Keratinocyte (primary cell): ENCODE measurements at regions not wholly inside any gene's neighbourhood (a gene's known extent, or its start where the extent isn't known, plus 50 kb on each side); places are given as distances from the start of the nearest gene placed in this dataset.

ENCODE experiments used
- DNase-seq: peaks from one replicate; pipeline ENCODE4 v3.0.0-alpha.2; 2011; ENCODE audit warnings: low read depth, missing footprints, low spot score
- FAIRE-seq: peaks from 2 replicates; lab custom pipeline; 2011; peaks lifted over from hg19 to GRCh38; lab: Jason Lieb, UNC
- H2AFZ ChIP-seq: 2 replicates; pipeline ENCODE4 v1.6.0; 2012; ENCODE audit warnings: low read length, control low read depth, inconsistent platforms; ENCODE audit not compliant: control insufficient read depth
- H3K27ac ChIP-seq: 2 replicates; pipeline ENCODE4 v1.5.1; 2011; ENCODE audit warnings: low read length; ENCODE audit not compliant: control insufficient read depth, insufficient read depth
- H3K27me3 ChIP-seq: 3 replicates; pipeline ENCODE4 v1.6.0; 2011; ENCODE audit warnings: low read length; ENCODE audit not compliant: control insufficient read depth, insufficient read depth; ENCODE audit errors: extremely low read depth
- H3K36me3 ChIP-seq, 2 experiments: 2 replicates in 1 of 2; 3 replicates in 1 of 2; pipeline ENCODE4 v1.5.1; 2011; ENCODE audit warnings: low read length in 2 of 2, mild to moderate bottlenecking in 1 of 2; ENCODE audit not compliant: control insufficient read depth in 2 of 2, insufficient read depth in 2 of 2; ENCODE audit errors: extremely low read depth in 1 of 2
- H3K4me1 ChIP-seq: 3 replicates; pipeline ENCODE4 v1.5.1; 2011; ENCODE audit warnings: low read length; ENCODE audit not compliant: control insufficient read depth, insufficient read depth; ENCODE audit errors: extremely low read depth
- H3K4me2 ChIP-seq: 3 replicates; pipeline ENCODE4 v1.6.0; 2011; ENCODE audit warnings: low read depth, low read length; ENCODE audit not compliant: control insufficient read depth, insufficient read depth; ENCODE audit errors: extremely low read depth
- H3K4me3 ChIP-seq, 3 experiments: fragments of 200-600 bp in 1 of 3; sonication (generic) in 1 of 3; 2 replicates in 2 of 3; 3 replicates in 1 of 3; pipeline ENCODE4 v1.5.1; 2011 to 2016; ENCODE audit warnings: low read length in 3 of 3, mild to moderate bottlenecking in 3 of 3, control low read depth in 2 of 3, inconsistent platforms in 1 of 3, low read depth in 1 of 3, mixed read lengths in 1 of 3, mixed run types in 1 of 3, moderate library complexity in 1 of 3; ENCODE audit not compliant: control insufficient read depth in 2 of 3, insufficient read depth in 2 of 3; ENCODE audit errors: extremely low read depth in 1 of 3
- H3K79me2 ChIP-seq: 2 replicates; pipeline ENCODE4 v1.6.0; 2012; ENCODE audit warnings: low read length; ENCODE audit not compliant: control insufficient read depth, insufficient read depth
- H3K9ac ChIP-seq: 3 replicates; pipeline ENCODE4 v1.6.0; 2011; ENCODE audit warnings: low read length; ENCODE audit not compliant: control insufficient read depth, insufficient read depth; ENCODE audit errors: extremely low read depth
- H3K9me1 ChIP-seq: 3 replicates; pipeline ENCODE4 v1.6.0; 2011; ENCODE audit warnings: low read length; ENCODE audit not compliant: control insufficient read depth, insufficient read depth; ENCODE audit errors: extremely low read depth
- H3K9me3 ChIP-seq: 2 replicates; pipeline ENCODE4 v1.5.1; 2012; ENCODE audit warnings: low read depth, low read length; ENCODE audit not compliant: control insufficient read depth
- H4K20me1 ChIP-seq: 3 replicates; pipeline ENCODE4 v1.6.0; 2011; ENCODE audit warnings: low read length; ENCODE audit not compliant: control insufficient read depth, insufficient read depth; ENCODE audit errors: extremely low read depth
- CTCF ChIP-seq, 3 experiments: IDR thresholded peaks in 1 of 3; conservative IDR thresholded peaks in 1 of 3; optimal IDR thresholded peaks in 1 of 3; 2 replicates in 2 of 3; 3 replicates in 1 of 3; pipeline versions ENCODE3 to v1.5.1; 2011; ENCODE audit warnings: low read length in 3 of 3, mild to moderate bottlenecking in 3 of 3, moderate library complexity in 2 of 3, control low read depth in 1 of 3, inconsistent platforms in 1 of 3; ENCODE audit not compliant: insufficient read depth in 2 of 3; ENCODE audit errors: extremely low read depth in 1 of 3
- EZH2 ChIP-seq: IDR thresholded peaks from one replicate; pipeline ENCODE4 v1.6.1; 2012; ENCODE audit warnings: inconsistent platforms, mild to moderate bottlenecking, low read length, moderate library complexity
- dilution Hi-C: fragments of 300-500 bp; cut with MboI; formaldehyde crosslinking; loops from one replicate; pipeline ENCODE4 v1.7.0; 2020; ENCODE audit warnings: low sequenced_read_pairs; ENCODE audit not compliant: extremely low pct_ligation_motif_present

- no peaks in the 10 kb centered on the region for H3K9me1 ChIP-seq
- dilution Hi-C loops: no loop called here
- FAIRE-seq: no peak
- no peak overlapping the region for H3K4me3 ChIP-seq
- no peaks in the 10 kb centered on the region for H3K36me3 ChIP-seq
- no peak overlapping the region for H2AFZ ChIP-seq
- no peaks in the 10 kb centered on the region for H3K79me2 ChIP-seq
- no peak overlapping the region for H3K27ac ChIP-seq
- no peak for TF ChIP-seq EZH2
- no peak overlapping the region for H3K9ac ChIP-seq
- no peaks in the 10 kb centered on the region for H3K9me3 ChIP-seq
- no peaks in the 10 kb centered on the region for H3K27me3 ChIP-seq
- no peaks in the 10 kb centered on the region for H3K4me1 ChIP-seq
- no peak overlapping the region for H3K4me2 ChIP-seq
- no peaks in the 10 kb centered on the region for H4K20me1 ChIP-seq
- DNase-seq: no peak
Observed at GRCh38 chr13:55893540-55893939, 1247.2 kb upstream of the PRR20A start.

- dilution Hi-C loops: no loop called here
- TF ChIP-seq CTCF (optimal IDR thresholded peaks at IDR 0.05 in 1 of 3, IDR thresholded peaks at IDR 0.05 in 1 of 3, conservative IDR thresholded peaks at IDR 0.05 in 1 of 3; ENCODE audit: extremely low read depth in 1 of 3, insufficient read depth in 2 of 3, low read length in 3 of 3): no peak
Observed at GRCh38 chr13:55937180-55937579, 1203.5 kb upstream of the PRR20A start.

GRCh38 chr13:55948175-55948574 lies 1192.5 kb upstream of the PRR20A start:
- Histone ChIP-seq H3K4me2 (no peak overlapping the region), H3K9me1 (no peaks in the 10 kb centered on the region), H3K27ac (no peak overlapping the region), H3K27me3 (no peaks in the 10 kb centered on the region), H3K9ac (no peak overlapping the region), H4K20me1 (no peaks in the 10 kb centered on the region), H3K9me3 (peaks cover 6% of the 10 kb centered on the region), H3K79me2 (no peaks in the 10 kb centered on the region), H3K4me1 (no peaks in the 10 kb centered on the region), H2AFZ (no peak overlapping the region), H3K36me3 (no peaks in the 10 kb centered on the region), H3K4me3 (no peak overlapping the region)
- TF ChIP-seq EZH2: no peak
- TF ChIP-seq CTCF (optimal IDR thresholded peaks at IDR 0.05 in 1 of 3, IDR thresholded peaks at IDR 0.05 in 1 of 3, conservative IDR thresholded peaks at IDR 0.05 in 1 of 3; ENCODE audit: extremely low read depth in 1 of 3, insufficient read depth in 2 of 3, low read length in 3 of 3): no peak
- DNase-seq (no peak), FAIRE-seq (no peak)
- dilution Hi-C loops: no loop called here

More at GRCh38 chr13:55937180-55937579, 1203.5 kb upstream of the PRR20A start:
- Histone ChIP-seq H3K4me2 (no peak overlapping the region), H4K20me1 (no peaks in the 10 kb centered on the region), H3K9me3 (no peaks in the 10 kb centered on the region), H3K27me3 (no peaks in the 10 kb centered on the region), H3K36me3 (no peaks in the 10 kb centered on the region), H3K27ac (no peak overlapping the region), H3K9ac (no peak overlapping the region), H2AFZ (no peak overlapping the region), H3K4me1 (no peaks in the 10 kb centered on the region), H3K79me2 (no peaks in the 10 kb centered on the region), H3K4me3 (no peak overlapping the region), H3K9me1 (no peaks in the 10 kb centered on the region)
- FAIRE-seq: no peak
- DNase-seq: no peak
